Spleen (tissue), 11 donors: ENCODE measurements at regions not wholly inside any gene's neighbourhood (a gene's known extent, or its start where the extent isn't known, plus 50 kb on each side); places are given as distances from the start of the nearest gene placed in this dataset.

Experiments
- DNase-seq: peaks from one replicate; pipeline ENCODE4 v3.0.0-alpha.2; 2020
- H3K27ac ChIP-seq, 8 donors: fragments of 200-600 bp; sonication (generic) in 7 of 8; 1 replicate in 4 of 8; 2 replicates in 4 of 8; pipeline versions ENCODE4 v1.5.0 to v1.8.0; 2016 to 2021; ENCODE audit warnings: inconsistent platforms in 4 of 8, mild to moderate bottlenecking in 4 of 8, moderate library complexity in 1 of 8
- H3K27me3 ChIP-seq, 7 donors: fragments of 200-600 bp; sonication (generic) in 6 of 7; replicated peaks in 1 of 7; 1 replicate in 4 of 7; 2 replicates in 3 of 7; pipeline versions ENCODE4 v1.5.0 to v1.8.0; 2016 to 2021; ENCODE audit warnings: inconsistent platforms in 3 of 7, mild to moderate bottlenecking in 1 of 7
- H3K36me3 ChIP-seq, 6 donors: fragments of 200-600 bp; sonication (generic) in 5 of 6; 1 replicate in 4 of 6; 2 replicates in 2 of 6; pipeline versions ENCODE4 v1.5.0 to v1.8.0; 2016 to 2021; ENCODE audit warnings: inconsistent platforms in 2 of 6
- H3K4me1 ChIP-seq, 6 donors: fragments of 200-600 bp; sonication (generic) in 5 of 6; 1 replicate in 3 of 6; 2 replicates in 3 of 6; pipeline versions ENCODE4 v1.5.0 to v1.8.0; 2016 to 2021; ENCODE audit warnings: inconsistent platforms in 3 of 6
- H3K4me3 ChIP-seq, 8 donors: fragments of 200-600 bp; sonication (generic) in 7 of 8; 1 replicate in 4 of 8; 2 replicates in 4 of 8; pipeline versions ENCODE4 v1.5.0 to v1.8.0; 2016 to 2021; ENCODE audit warnings: inconsistent platforms in 4 of 8, mild to moderate bottlenecking in 4 of 8, moderate library complexity in 2 of 8
- H3K9me3 ChIP-seq, 8 donors: fragments of 200-600 bp; sonication (generic) in 7 of 8; 1 replicate in 4 of 8; 2 replicates in 4 of 8; pipeline versions ENCODE4 v1.5.0 to v1.8.0; 2016 to 2021; ENCODE audit warnings: inconsistent platforms in 4 of 8
- POLR2A ChIP-seq, 3 donors: fragments of 450-650 bp; IDR thresholded peaks; one replicate each; pipeline ENCODE4 v1.5.1; 2017; ENCODE audit warnings: antibody characterized with exemption in 3 of 3, mild to moderate bottlenecking in 1 of 3
- POLR2AphosphoS5 ChIP-seq, 3 donors: sonication (generic); formaldehyde crosslinking; IDR thresholded peaks; one replicate each; pipeline ENCODE4 v1.5.1; 2017; ENCODE audit warnings: antibody characterized with exemption in 3 of 3
- WGBS, 5 donors: extraction: QIAGEN DNeasy Blood & Tissue Kit in 3 of 5; methylation state at CpG; one replicate each; pipeline versions ENCODE4 v1.1.5 to v1.1.7; 2013 to 2018; 5-methylcytosine and 5-hydroxymethylcytosine counted together
- intact Hi-C: fragments of 100-400 bp; cut with DNase I; formaldehyde crosslinking; loops from one replicate; pipeline ENCODE4 v1.15.0; 2023; ENCODE audit warnings: low total_unique reads
- TF ChIP-seq, protein P1 (sequence below), 11 experiments: fragments of 200-600 bp in 7 of 11; fragments of 450-650 bp in 4 of 11; sonication (generic) in 4 of 11; IDR thresholded peaks in 8 of 11; conservative IDR thresholded peaks in 3 of 11; 1 replicate in 7 of 11; 2 replicates in 4 of 11; pipeline versions ENCODE4 v1.4.0 to v1.8.0; 2016 to 2021; ENCODE audit warnings: antibody characterized with exemption in 11 of 11, inconsistent platforms in 4 of 11, mild to moderate bottlenecking in 1 of 11
- donor health status: healthy with polysubstance abuse.
- donor health status: DM: no; HTN: no; CAD: no; lungs with moderate emphysema.
- donor health status: DM: no; HTN: no; CAD: no.
- donor health status: Bipolar disorder and iron deficiency.
- donor health status: healthy.
- donor health status: DM: no; HTN: no; CAD: no.
- donor health status: DM: yes; HTN: yes; CAD: no.

DNA sequence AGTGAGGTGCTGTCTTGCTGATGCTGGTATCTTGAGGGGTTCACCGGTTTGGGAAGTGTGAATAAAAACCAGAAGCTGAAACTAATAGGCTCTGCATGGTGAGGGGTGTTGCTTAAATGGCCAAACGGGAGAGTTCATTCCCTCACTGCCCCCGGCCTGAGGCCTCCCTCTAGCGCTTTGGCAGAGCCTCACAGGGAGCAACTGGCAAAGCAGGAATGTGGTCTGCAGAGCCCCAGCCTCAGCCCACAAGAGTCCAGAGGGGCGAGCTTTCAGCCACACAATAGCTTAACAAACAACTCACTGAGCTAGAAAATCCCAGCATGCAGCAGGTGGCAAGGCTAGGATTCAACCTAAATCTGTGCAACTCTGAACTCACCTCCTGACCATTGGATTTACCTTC lies 234.8 kb downstream of the MED10 start:
- TF ChIP-seq POLR2A (IDR thresholded peaks at IDR 0.05) (no peak), POLR2AphosphoS5 (IDR thresholded peaks at IDR 0.05) (no peak)
- TF ChIP-seq, protein P1, sequence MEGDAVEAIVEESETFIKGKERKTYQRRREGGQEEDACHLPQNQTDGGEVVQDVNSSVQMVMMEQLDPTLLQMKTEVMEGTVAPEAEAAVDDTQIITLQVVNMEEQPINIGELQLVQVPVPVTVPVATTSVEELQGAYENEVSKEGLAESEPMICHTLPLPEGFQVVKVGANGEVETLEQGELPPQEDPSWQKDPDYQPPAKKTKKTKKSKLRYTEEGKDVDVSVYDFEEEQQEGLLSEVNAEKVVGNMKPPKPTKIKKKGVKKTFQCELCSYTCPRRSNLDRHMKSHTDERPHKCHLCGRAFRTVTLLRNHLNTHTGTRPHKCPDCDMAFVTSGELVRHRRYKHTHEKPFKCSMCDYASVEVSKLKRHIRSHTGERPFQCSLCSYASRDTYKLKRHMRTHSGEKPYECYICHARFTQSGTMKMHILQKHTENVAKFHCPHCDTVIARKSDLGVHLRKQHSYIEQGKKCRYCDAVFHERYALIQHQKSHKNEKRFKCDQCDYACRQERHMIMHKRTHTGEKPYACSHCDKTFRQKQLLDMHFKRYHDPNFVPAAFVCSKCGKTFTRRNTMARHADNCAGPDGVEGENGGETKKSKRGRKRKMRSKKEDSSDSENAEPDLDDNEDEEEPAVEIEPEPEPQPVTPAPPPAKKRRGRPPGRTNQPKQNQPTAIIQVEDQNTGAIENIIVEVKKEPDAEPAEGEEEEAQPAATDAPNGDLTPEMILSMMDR (IDR thresholded peaks at IDR 0.05 in 8 of 11, conservative IDR thresholded peaks at IDR 0.05 in 3 of 11): no peak
- Histone ChIP-seq H3K27me3 (peaks cover 0 to 10% (median 0%) of the 10 kb centered on the region in 7 donors), H3K9me3 (no peaks in the 10 kb centered on the region), H3K4me3 (no peak overlapping the region), H3K27ac (no peak overlapping the region), H3K36me3 (no peaks in the 10 kb centered on the region), H3K4me1 (no peaks in the 10 kb centered on the region)
- no peak for DNase-seq
- intact Hi-C loops: no loop called here
- 43 to 66% (median 49%) methylated on average over 5 of the region's 5 CpGs for WGBS, 5 donors

GRCh38 chr5:6142353-6142752 lies 236.0 kb downstream of the MED10 start:
- no peaks in the 10 kb centered on the region for H3K4me1 ChIP-seq
- no peaks in the 10 kb centered on the region for H3K36me3 ChIP-seq
- intact Hi-C loops: no loop called here
- peaks cover 0 to 4% (median 0%) of the 10 kb centered on the region in 7 donors for H3K27me3 ChIP-seq
- no peak overlapping the region for H3K4me3 ChIP-seq
- H3K9me3 ChIP-seq: no peaks in the 10 kb centered on the region
- 65 to 75% (median 70%) methylated on average over 5 of the region's 5 CpGs for WGBS, 5 donors
- TF ChIP-seq POLR2AphosphoS5 (IDR thresholded peaks at IDR 0.05) (no peak), POLR2A (IDR thresholded peaks at IDR 0.05) (no peak)
- TF ChIP-seq, protein P1 (IDR thresholded peaks at IDR 0.05 in 8 of 11, conservative IDR thresholded peaks at IDR 0.05 in 3 of 11): no peak
- H3K27ac ChIP-seq: no peak overlapping the region
- no peak for DNase-seq

GRCh38 chr5:6140219-6140618 lies 238.1 kb downstream of the MED10 start:
- no peak for DNase-seq
- Histone ChIP-seq H3K4me3 (no peak overlapping the region), H3K27ac (no peak overlapping the region), H3K36me3 (no peaks in the 10 kb centered on the region), H3K9me3 (no peaks in the 10 kb centered on the region), H3K27me3 (no peaks in the 10 kb centered on the region), H3K4me1 (no peaks in the 10 kb centered on the region)
- TF ChIP-seq POLR2AphosphoS5 (IDR thresholded peaks at IDR 0.05) (no peak), POLR2A (IDR thresholded peaks at IDR 0.05) (no peak)
- TF ChIP-seq, protein P1 (IDR thresholded peaks at IDR 0.05 in 8 of 11, conservative IDR thresholded peaks at IDR 0.05 in 3 of 11): no peak
- intact Hi-C loops: no loop called here
- 37 to 56% (median 47%) methylated on average over 5 of the region's 5 CpGs for WGBS, 5 donors

DNA sequence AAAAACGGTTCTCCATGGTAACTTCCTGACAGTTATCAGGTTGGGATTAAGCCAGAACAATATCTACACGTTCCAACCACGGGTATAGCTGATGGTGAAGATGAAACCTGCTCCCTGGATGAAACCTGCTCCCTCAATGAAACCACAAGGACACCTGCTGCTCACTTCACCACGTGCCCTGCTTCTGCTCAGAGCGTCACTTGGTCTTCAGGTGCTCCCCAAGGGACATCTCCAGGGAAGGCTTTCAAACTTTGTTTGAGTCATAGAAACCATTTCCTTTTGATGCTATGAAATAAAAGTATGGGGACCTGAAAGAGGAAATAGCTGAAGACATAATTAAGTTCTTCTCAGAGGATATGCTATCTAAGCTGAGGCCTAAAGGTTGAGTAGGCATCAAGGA lies 242.4 kb downstream of the MED10 start:
- H3K27me3 ChIP-seq: peaks cover 0 to 7% (median 0%) of the 10 kb centered on the region in 7 donors
- DNase-seq: no peak

More for the DNA sequence above, 242.4 kb downstream of the MED10 start:
- Histone ChIP-seq H3K9me3 (no peaks in the 10 kb centered on the region), H3K4me3 (no peak overlapping the region), H3K36me3 (no peaks in the 10 kb centered on the region), H3K27ac (no peak overlapping the region), H3K4me1 (no peaks in the 10 kb centered on the region)
- intact Hi-C loops: no loop called here
- TF ChIP-seq POLR2A (IDR thresholded peaks at IDR 0.05) (no peak), POLR2AphosphoS5 (IDR thresholded peaks at IDR 0.05) (no peak)
- TF ChIP-seq, protein P1 (IDR thresholded peaks at IDR 0.05 in 8 of 11, conservative IDR thresholded peaks at IDR 0.05 in 3 of 11): no peak
- WGBS, 5 donors: 46 to 63% (median 56%) methylated on average over 5 of the region's 5 CpGs
